22Rv1 (cell line): ENCODE measurements at regions not wholly inside any gene's neighbourhood (a gene's known extent, or its start where the extent isn't known, plus 50 kb on each side); places are given as distances from the start of the nearest gene placed in this dataset.
"Not testable (repeated sequence)": the region's sequence is repeated elsewhere in the genome, so short reads cannot be mapped to it uniquely, and the experiment has no call there.

Experiments used
- H3K27ac ChIP-seq: fragments of 450-650 bp; 2 replicates; pipeline ENCODE4 v1.5.1; 2017
- CTCF ChIP-seq: fragments of 450-650 bp; IDR thresholded peaks from 2 replicates; pipeline ENCODE4 v1.5.1; 2017; ENCODE audit warnings: mild to moderate bottlenecking
- ZFX ChIP-seq: fragments of 450-650 bp; IDR thresholded peaks from 2 replicates; pipeline ENCODE4 v1.6.1; 2017; ENCODE audit warnings: antibody characterized with exemption, borderline replicate concordance

GRCh38 chr13:55007681-55008080 lies 1979.1 kb downstream of the OLFM4 start:
- no peak overlapping the region for H3K27ac ChIP-seq
- no peak for TF ChIP-seq CTCF
- no peak for TF ChIP-seq ZFX

GRCh38 chr13:55013051-55013450 lies 1984.4 kb downstream of the OLFM4 start:
- TF ChIP-seq ZFX (no peak), CTCF (no peak)
- H3K27ac ChIP-seq = no peak overlapping the region

- TF ChIP-seq ZFX (no peak), CTCF (no peak)
- no peak overlapping the region for H3K27ac ChIP-seq
Measured at GRCh38 chr13:55029280-55029679, 2000.7 kb downstream of the OLFM4 start.

- H3K27ac ChIP-seq = no peak overlapping the region
- no peak for TF ChIP-seq ZFX
- TF ChIP-seq CTCF = no peak
Measured at GRCh38 chr13:55038230-55038629, 2009.6 kb downstream of the OLFM4 start.

GRCh38 chr13:55053891-55054550 lies 2025.4 kb downstream of the OLFM4 start:
- H3K27ac ChIP-seq = not testable (repeated sequence)

GRCh38 chr13:55055666-55056065 lies 2027.1 kb downstream of the OLFM4 start:
- not testable (repeated sequence) for H3K27ac ChIP-seq

- H3K27ac ChIP-seq = no peak overlapping the region
- TF ChIP-seq CTCF (no peak), ZFX (no peak)
Measured at GRCh38 chr13:55062662-55063061, 2034.0 kb downstream of the OLFM4 start.

- no peak overlapping the region for H3K27ac ChIP-seq
- TF ChIP-seq ZFX (no peak), CTCF (no peak)
Measured at GRCh38 chr13:55067946-55068345, 2039.3 kb downstream of the OLFM4 start.
